ENCODE measurements at regions not wholly inside any gene's neighbourhood (a gene's known extent, or its start where the extent isn't known, plus 50 kb on each side); places are given as distances from the start of the nearest gene placed in this dataset.

DNA sequence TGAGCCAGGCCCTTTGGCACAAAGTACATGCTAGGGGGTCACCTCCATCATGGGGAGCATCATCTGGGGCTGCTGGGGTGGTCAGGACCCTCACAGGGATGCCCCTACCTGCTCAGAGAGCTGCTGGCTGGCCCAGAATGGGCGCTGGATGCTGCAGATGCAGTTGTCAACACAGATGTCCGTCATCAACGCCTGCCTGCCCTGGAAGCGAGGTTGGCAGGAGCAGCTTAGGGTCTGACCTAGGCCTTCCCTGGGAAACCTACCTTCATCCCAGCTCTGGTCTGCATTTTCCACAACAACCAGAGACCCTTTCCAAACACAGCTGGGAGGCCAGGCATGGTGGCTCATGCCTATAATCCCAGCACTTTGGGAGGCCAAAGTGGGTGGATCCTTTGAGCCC lies 88.0 kb downstream of the EDN3 start:
- TF ChIP-seq, protein P1, sequence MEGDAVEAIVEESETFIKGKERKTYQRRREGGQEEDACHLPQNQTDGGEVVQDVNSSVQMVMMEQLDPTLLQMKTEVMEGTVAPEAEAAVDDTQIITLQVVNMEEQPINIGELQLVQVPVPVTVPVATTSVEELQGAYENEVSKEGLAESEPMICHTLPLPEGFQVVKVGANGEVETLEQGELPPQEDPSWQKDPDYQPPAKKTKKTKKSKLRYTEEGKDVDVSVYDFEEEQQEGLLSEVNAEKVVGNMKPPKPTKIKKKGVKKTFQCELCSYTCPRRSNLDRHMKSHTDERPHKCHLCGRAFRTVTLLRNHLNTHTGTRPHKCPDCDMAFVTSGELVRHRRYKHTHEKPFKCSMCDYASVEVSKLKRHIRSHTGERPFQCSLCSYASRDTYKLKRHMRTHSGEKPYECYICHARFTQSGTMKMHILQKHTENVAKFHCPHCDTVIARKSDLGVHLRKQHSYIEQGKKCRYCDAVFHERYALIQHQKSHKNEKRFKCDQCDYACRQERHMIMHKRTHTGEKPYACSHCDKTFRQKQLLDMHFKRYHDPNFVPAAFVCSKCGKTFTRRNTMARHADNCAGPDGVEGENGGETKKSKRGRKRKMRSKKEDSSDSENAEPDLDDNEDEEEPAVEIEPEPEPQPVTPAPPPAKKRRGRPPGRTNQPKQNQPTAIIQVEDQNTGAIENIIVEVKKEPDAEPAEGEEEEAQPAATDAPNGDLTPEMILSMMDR (IDR thresholded peaks at IDR 0.05 in 8 of 11, conservative IDR thresholded peaks at IDR 0.05 in 3 of 11) = no peak
- TF ChIP-seq POLR2A (IDR thresholded peaks at IDR 0.05) (no peak), POLR2AphosphoS5 (IDR thresholded peaks at IDR 0.05) (no peak)
